ENCODE measurements at regions not wholly inside any gene's neighbourhood (a gene's known extent, or its start where the extent isn't known, plus 50 kb on each side); places are given as distances from the start of the nearest gene placed in this dataset.

GRCh38 chr6:135743476-135743875 lies 108.0 kb upstream of the PDE7B start:
- Histone ChIP-seq H4K20me1 (replicated peaks in 1 of 2; ENCODE audit: control insufficient read depth in 1 of 2, insufficient read depth in 2 of 2, low read length in 2 of 2) (no peaks in the 10 kb centered on the region), H3K18ac (ENCODE audit: extremely low read depth, low read length) (no peak overlapping the region), H3K23ac (ENCODE audit: insufficient read length) (no peak overlapping the region), H4K5ac (ENCODE audit: insufficient read length, low read depth, low read length) (no peak overlapping the region), H3K9ac (replicated peaks in 1 of 4; ENCODE audit: extremely low read depth in 1 of 4, low read depth in 3 of 4, low read length in 3 of 4) (no peak overlapping the region), H3K56ac (replicated peaks; ENCODE audit: insufficient read length, low read depth, low read length) (no peak overlapping the region), H3K4ac (replicated peaks; ENCODE audit: insufficient read length, low read depth, low read length) (no peak overlapping the region), H4K8ac (ENCODE audit: extremely low read depth, insufficient read depth, low read length) (no peak overlapping the region), H3K9me3 (ENCODE audit: insufficient read depth in 2 of 2, low read depth in 1 of 2, low read length in 1 of 2) (no peaks in the 10 kb centered on the region), H3K4me1 (replicated peaks in 1 of 4; ENCODE audit: control insufficient read depth in 3 of 4, insufficient read depth in 4 of 4, low read length in 3 of 4) (no peaks in the 10 kb centered on the region), H2AK5ac (ENCODE audit: low read depth, low read length) (no peak overlapping the region), H2BK15ac (ENCODE audit: low read length) (no peak overlapping the region), H3K23me2 (ENCODE audit: low read depth, low read length) (no peaks in the 10 kb centered on the region), H2AFZ (ENCODE audit: low read length) (no peak overlapping the region), H3K4me2 (ENCODE audit: insufficient read depth in 1 of 2, low read depth in 2 of 2, low read length in 2 of 2) (no peak overlapping the region), H4K91ac (replicated peaks; ENCODE audit: insufficient read length, low read length) (no peak overlapping the region), H2BK5ac (ENCODE audit: low read depth, low read length) (no peak overlapping the region), H2BK12ac (ENCODE audit: low read depth, low read length) (no peak overlapping the region), H3K27me3 (replicated peaks in 1 of 4; ENCODE audit: control insufficient read depth in 3 of 4, extremely low read depth in 1 of 4, insufficient read depth in 3 of 4, low read length in 3 of 4) (no peaks in the 10 kb centered on the region), H3K14ac (ENCODE audit: insufficient read length) (no peak overlapping the region), H3K36me3 (ENCODE audit: control insufficient read depth in 2 of 4, insufficient read depth in 4 of 4, low read length in 3 of 4) (no peaks in the 10 kb centered on the region), H3K27ac (ENCODE audit: low read depth, low read length) (no peak overlapping the region), H2BK20ac (ENCODE audit: low read length) (no peak overlapping the region), H2BK120ac (replicated peaks; ENCODE audit: low read depth, low read length) (no peak overlapping the region), H3K79me2 (ENCODE audit: control insufficient read depth in 1 of 2, insufficient read depth in 2 of 2, low read length in 2 of 2) (no peaks in the 10 kb centered on the region), H3K4me3 (ENCODE audit: extremely low read depth in 1 of 4, insufficient read depth in 2 of 4, low read depth in 3 of 4, low read length in 4 of 4) (no peak overlapping the region), H3K79me1 (ENCODE audit: low read depth, low read length) (no peaks in the 10 kb centered on the region)
- TF ChIP-seq CTCF (IDR thresholded peaks at IDR 0.05; ENCODE audit: control extremely low read depth in 1 of 3, insufficient read depth in 1 of 3, low read depth in 1 of 3, low read length in 3 of 3) (peak in 1 of 3 experiments; percentile 3; a peak in 1 of 4 replicates), PHF8 (conservative IDR thresholded peaks at IDR 0.05; ENCODE audit: low read depth, low read length) (no peak), POLR2A (IDR thresholded peaks at IDR 0.05; ENCODE audit: control extremely low read depth in 1 of 2, low read depth in 2 of 2, low read length in 2 of 2) (no peak), RNF2 (IDR thresholded peaks at IDR 0.05; ENCODE audit: borderline replicate concordance, low read depth, low read length, missing control alignments, poor library complexity, severe bottlenecking) (no peak)
- WGBS, 2 experiments (ENCODE audit: extremely low coverage in 1 of 2, insufficient coverage in 1 of 2, insufficient read length in 1 of 2, insufficient replicate concordance in 2 of 2, low coverage in 1 of 2, low lambda C conversion rate in 2 of 2, missing lambda C conversion rate in 1 of 2), result 85% methylated on average over 5 of the region's 5 CpGs; no CpG with 5 or more reads in 1 of the 2 experiments
- FAIRE-seq (no peak), DNase-seq (ENCODE audit: low read depth in 1 of 2, low spot score in 2 of 2) (no peak)
- POLR2A ChIA-PET (ENCODE audit: partially characterized antibody), result no interaction called here
- CTCF ChIA-PET (ENCODE audit: partially characterized antibody), result interaction anchor here (0.5 to 3.9 kb wide), 10 partner anchors 10 to 280 kb away, joined by 3 to 19 read pairs (median 3); no protein-coding TSS in a partner anchor
